Panc1 (cell line): ENCODE measurements at regions not wholly inside any gene's neighbourhood (a gene's known extent, or its start where the extent isn't known, plus 50 kb on each side); places are given as distances from the start of the nearest gene placed in this dataset.

ENCODE experiments used
- CTCF ChIP-seq: fragments of 450-650 bp; IDR thresholded peaks from 2 replicates; pipeline ENCODE4 v1.5.1; 2017; ENCODE audit warnings: mild to moderate bottlenecking
- POLR2AphosphoS5 ChIP-seq: IDR thresholded peaks from 2 replicates; pipeline ENCODE4 v1.6.1; 2012; ENCODE audit warnings: mild to moderate bottlenecking, low read depth, low read length, moderate library complexity
- REST ChIP-seq, 2 experiments: IDR thresholded peaks; 2 replicates each; pipeline ENCODE4 v1.6.1; 2011 to 2012; ENCODE audit warnings: low read depth in 2 of 2, control low read depth in 1 of 2, low read length in 1 of 2, mild to moderate bottlenecking in 1 of 2, moderate library complexity in 1 of 2; ENCODE audit not compliant: insufficient read depth in 1 of 2
- TCF7L2 ChIP-seq: IDR thresholded peaks from 2 replicates; pipeline ENCODE4 v1.6.1; 2011; ENCODE audit warnings: mild to moderate bottlenecking, low read depth, low read length, inconsistent platforms

- TF ChIP-seq CTCF (no peak), POLR2AphosphoS5 (no peak), TCF7L2 (no peak), REST (IDR thresholded peaks at IDR 0.05; ENCODE audit: insufficient read depth in 1 of 2, low read depth in 2 of 2, low read length in 1 of 2) (no peak)
Observed at GRCh38 chr6:170476360-170476759, 76.7 kb downstream of the PSMB1 start.
